ENCODE measurements at regions not wholly inside any gene's neighbourhood (a gene's known extent, or its start where the extent isn't known, plus 50 kb on each side); places are given as distances from the start of the nearest gene placed in this dataset.

DNA sequence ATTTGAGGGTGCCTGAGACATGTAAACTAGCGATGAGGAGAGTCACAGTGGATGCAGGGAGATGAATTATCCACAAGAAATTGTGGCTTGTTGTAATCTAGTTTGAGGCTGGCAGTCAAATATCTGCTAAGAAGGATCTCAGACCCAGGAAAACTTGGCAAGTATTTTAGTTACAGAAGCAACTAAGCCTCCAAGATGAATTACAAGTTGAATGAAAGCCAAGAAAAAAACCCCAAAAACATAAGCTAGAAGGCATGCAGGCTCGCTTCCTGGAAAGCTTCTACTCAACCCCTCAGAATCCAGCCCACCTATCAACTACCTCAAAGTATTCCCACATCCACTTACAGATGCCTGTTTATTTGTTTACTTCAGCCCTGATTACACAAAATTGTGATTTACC is 696.9 kb downstream of the MAT2B start:
- TF ChIP-seq CTCF (IDR thresholded peaks at IDR 0.05) (no peak), POLR2A (IDR thresholded peaks at IDR 0.05) (no peak)
